GM13976 (cell line): ENCODE measurements at regions not wholly inside any gene's neighbourhood (a gene's known extent, or its start where the extent isn't known, plus 50 kb on each side); places are given as distances from the start of the nearest gene placed in this dataset.

Experiments used
- DNase-seq: peaks from one replicate; pipeline ENCODE4 v3.0.0; 2012; ENCODE audit warnings: low spot score
- in situ Hi-C: fragments of 300-500 bp; cut with MboI; formaldehyde crosslinking; loops from one replicate; pipeline ENCODE4 v1.12.0; 2022; ENCODE audit warnings: low sequenced_read_pairs, mixed read lengths, inconsistent platforms; ENCODE audit not compliant: unreplicated experiment
- TF ChIP-seq, protein P1 (sequence below): IDR thresholded peaks from 2 replicates; pipeline ENCODE4 v1.5.1; 2012; ENCODE audit warnings: borderline replicate concordance, mild to moderate bottlenecking; ENCODE audit not compliant: insufficient read depth; ENCODE audit errors: extremely low read depth, missing control alignments, control extremely low read depth

- no peak for DNase-seq
- in situ Hi-C loops, result no loop called here
- TF ChIP-seq, protein P1, sequence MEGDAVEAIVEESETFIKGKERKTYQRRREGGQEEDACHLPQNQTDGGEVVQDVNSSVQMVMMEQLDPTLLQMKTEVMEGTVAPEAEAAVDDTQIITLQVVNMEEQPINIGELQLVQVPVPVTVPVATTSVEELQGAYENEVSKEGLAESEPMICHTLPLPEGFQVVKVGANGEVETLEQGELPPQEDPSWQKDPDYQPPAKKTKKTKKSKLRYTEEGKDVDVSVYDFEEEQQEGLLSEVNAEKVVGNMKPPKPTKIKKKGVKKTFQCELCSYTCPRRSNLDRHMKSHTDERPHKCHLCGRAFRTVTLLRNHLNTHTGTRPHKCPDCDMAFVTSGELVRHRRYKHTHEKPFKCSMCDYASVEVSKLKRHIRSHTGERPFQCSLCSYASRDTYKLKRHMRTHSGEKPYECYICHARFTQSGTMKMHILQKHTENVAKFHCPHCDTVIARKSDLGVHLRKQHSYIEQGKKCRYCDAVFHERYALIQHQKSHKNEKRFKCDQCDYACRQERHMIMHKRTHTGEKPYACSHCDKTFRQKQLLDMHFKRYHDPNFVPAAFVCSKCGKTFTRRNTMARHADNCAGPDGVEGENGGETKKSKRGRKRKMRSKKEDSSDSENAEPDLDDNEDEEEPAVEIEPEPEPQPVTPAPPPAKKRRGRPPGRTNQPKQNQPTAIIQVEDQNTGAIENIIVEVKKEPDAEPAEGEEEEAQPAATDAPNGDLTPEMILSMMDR, result no peak
Observed at GRCh38 chr6:168883410-168884049, 370.1 kb downstream of the THBS2 start.

DNA sequence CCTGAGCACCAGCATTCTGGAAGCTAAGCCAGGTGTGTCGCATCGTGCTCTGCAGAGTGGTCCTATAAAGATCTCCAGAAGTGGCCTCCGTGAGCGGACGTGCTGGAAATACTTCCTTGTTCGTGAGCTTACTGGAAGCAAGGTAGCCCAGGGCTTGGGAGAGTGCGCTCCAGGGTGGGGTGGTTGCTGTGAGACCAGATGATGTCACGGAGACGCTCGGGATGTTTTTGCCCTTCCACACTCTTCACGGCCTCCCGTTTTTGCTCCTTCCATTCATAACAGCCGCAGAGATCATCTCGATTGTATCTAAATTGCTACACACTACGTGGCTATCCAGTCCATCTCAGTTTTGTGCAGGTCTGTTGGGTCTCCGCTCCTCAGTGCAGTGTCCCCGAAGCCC is 373.4 kb downstream of the THBS2 start:
- TF ChIP-seq, protein P1, result no peak
- in situ Hi-C loops, result no loop called here
- no peak for DNase-seq

DNA sequence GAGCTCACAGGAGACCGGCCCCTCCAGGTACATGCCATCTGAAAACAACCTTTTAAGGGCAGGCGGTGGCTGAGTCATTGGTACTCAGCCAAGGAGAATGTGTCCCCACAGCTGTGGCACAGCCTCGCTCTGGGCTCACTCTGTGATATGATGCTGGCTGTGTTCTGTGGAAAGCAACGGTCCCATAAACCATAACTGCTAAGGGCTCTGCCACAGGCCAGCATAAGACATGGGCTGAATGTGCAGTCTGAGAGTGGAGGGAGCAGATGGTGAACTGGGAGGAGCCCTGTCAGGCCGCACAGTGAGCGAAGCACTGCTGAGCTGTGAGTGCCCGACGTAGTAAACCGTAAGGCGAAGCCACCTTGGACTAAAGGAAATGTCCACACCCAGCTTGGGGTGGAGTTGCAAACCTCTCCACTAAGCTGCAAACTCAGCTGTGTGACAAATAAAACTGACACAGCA is 375.8 kb downstream of the THBS2 start:
- in situ Hi-C loops, result no loop called here
- TF ChIP-seq, protein P1, result no peak
- DNase-seq, result no peak

GRCh38 chr6:168876956-168877355 is 376.7 kb downstream of the THBS2 start:
- TF ChIP-seq, protein P1, result no peak
- in situ Hi-C loops, result no loop called here
- no peak for DNase-seq

GRCh38 chr6:168875811-168876576 is 377.7 kb downstream of the THBS2 start:
- in situ Hi-C loops, result no loop called here
- TF ChIP-seq, protein P1, result no peak

DNA sequence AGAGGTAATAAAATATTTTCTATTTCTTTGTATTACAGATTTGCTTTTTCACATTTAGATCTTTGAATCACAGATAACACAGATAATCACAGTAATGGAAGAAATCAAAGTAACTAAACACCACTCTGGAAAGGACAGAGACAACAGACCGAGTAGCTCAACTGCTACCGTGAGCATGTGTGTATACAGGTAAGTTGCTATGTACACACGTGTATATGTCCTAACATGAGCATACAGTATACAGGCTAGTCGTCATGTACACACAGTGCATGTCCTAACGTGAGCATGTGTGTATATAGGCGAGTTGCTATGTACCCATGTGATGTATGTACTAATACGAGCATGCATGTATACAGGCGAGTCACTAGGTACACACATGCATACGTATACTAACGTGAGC is 379.0 kb downstream of the THBS2 start:
- in situ Hi-C loops, result no loop called here
- no peak for DNase-seq
- TF ChIP-seq, protein P1, result no peak

More at GRCh38 chr6:168875811-168876576, 377.7 kb downstream of the THBS2 start:
- DNase-seq, result no peak
